ENCODE measurements at regions not wholly inside any gene's neighbourhood (a gene's known extent, or its start where the extent isn't known, plus 50 kb on each side); places are given as distances from the start of the nearest gene placed in this dataset.

GRCh38 chr16:5850632-5851392 is 753.2 kb upstream of the EEF2KMT start:
- no peak for DNase-seq (ENCODE audit: low spot score)

- DNase-seq (ENCODE audit: low spot score) = no peak
Observed at GRCh38 chr16:5845046-5845445, 747.5 kb upstream of the EEF2KMT start.

GRCh38 chr16:5841974-5842373 is 744.4 kb upstream of the EEF2KMT start:
- no peak for DNase-seq (ENCODE audit: low spot score)

DNA sequence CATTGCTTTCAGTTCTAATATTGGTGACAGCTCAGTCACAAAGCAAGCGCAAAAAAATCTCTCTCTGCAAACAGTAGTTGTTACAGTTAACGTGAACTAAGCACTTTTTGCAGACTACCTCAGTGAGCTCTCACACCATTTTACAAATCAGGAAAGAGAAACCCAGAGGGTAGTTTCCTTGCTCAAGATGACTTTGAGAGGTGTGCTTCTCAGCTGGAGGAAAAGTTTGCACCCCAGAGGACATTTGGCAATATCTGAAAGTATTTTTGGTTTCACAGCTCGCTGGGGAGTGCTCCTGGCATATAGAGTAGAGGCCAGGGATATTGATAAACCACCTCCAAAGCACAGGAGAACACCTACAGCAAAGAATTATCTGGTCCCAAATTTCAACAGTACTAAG is 741.1 kb upstream of the EEF2KMT start:
- DNase-seq (ENCODE audit: low spot score) = no peak

DNA sequence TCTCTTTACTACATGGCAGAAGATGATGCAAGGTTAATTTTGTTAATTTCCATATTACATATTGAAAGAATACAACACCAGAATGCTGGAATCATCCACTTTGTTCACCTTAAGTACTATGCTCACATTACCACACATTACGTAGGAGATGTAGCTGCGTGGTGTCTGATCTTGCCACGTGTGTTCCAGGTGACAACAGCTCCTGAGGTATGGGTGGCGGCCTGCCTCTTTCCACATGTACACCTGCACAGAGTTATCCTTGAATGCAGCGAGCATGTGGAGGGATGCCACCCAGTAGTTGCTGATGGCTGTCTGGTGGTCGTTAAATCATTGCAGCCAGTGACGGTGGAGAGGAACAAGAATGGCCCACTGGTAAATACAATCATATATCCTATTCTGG is 740.5 kb upstream of the EEF2KMT start:
- DNase-seq (ENCODE audit: low spot score) = no peak

DNA sequence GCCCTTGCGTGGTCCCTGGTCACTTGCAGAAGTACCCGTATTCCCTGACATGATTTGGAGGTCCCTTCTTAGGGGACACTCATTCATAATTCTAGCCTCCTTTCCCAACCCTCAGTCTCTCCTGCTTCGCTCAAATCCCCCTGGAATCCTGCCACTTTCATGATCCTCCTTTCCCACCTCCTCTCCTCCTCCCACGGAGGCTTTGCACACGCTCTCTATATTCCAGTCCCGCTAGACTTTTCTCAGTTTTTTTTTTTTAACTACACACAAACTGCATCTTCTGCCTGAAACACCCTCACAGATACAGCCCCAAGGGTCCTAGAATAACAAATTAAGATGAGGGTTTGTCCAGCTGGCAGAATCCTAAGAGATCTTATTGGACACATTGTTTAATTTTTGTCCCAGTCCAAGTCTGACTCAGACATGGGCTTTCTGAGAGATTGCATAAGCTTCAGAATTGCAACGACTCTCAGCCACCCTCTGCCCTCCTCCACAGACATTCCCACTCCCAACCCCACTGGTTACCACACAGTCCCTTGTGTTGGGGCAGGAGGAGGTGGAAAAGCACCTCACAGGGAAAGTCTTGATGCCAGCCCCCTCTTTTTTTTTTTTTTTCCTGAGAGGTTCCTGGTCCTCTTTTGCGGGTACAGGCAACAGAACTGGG is 739.5 kb upstream of the EEF2KMT start:
- no peak for DNase-seq (ENCODE audit: low spot score)

DNA sequence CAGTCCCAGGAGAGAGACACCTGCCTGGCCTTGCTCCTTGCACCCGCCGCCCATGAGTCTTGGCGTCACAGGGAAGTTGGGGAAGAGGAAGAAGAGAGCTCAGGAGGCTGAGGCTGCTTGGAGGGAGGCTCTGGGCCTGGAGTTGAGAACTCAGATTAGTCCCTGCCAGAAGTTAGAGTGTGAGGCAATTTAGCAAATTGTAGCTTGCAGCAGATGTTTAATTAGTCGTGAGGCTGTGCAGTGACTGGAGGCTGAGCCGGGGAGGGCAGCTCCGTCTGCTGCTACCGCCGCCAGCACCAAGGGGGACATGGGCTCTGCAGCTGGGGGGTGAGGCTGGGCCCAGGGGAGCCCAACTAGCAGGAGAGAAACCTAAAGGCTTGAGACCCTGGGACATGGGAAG is 738.3 kb upstream of the EEF2KMT start:
- no peak for DNase-seq (ENCODE audit: low spot score)

DNA sequence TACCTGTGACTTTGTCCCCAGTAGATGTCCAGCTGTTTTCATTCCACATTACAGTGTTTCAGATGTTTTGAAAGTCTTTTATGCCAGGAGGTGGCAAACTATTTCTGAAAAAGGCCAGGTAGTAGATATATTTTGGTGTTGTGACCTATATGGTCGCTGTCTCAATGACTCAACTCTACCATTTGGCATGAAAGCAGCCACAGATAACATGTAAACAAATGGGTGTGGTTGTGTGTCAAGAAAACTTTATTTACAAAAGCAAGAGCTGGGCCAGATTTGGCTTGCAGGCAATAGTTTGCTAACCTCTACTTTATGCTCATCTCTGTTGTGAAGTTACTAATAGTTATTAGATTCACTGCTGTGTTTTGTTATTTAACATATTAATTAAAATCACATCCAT is 728.7 kb upstream of the EEF2KMT start:
- DNase-seq (ENCODE audit: low spot score) = no peak

DNA sequence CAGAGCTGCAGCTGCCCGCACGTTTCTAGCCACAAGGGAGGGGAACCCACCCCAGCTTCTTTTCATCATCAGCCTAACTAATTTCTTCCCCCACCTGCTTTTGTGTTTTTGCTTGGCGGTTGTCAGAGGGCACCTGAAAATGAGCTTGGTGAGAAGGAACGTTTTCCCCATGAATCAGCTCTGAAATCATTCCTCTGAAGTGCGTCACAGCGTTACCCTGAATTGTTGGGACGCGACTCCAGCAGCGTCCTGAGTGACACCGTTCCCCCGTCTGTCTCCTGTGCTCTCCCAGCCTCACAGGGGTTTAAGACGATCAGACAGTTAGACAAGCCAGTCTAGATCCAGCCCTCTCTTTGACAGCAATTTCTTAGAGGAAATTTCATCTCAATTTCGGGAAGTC is 722.9 kb upstream of the EEF2KMT start:
- no peak for DNase-seq (ENCODE audit: low spot score)

DNA sequence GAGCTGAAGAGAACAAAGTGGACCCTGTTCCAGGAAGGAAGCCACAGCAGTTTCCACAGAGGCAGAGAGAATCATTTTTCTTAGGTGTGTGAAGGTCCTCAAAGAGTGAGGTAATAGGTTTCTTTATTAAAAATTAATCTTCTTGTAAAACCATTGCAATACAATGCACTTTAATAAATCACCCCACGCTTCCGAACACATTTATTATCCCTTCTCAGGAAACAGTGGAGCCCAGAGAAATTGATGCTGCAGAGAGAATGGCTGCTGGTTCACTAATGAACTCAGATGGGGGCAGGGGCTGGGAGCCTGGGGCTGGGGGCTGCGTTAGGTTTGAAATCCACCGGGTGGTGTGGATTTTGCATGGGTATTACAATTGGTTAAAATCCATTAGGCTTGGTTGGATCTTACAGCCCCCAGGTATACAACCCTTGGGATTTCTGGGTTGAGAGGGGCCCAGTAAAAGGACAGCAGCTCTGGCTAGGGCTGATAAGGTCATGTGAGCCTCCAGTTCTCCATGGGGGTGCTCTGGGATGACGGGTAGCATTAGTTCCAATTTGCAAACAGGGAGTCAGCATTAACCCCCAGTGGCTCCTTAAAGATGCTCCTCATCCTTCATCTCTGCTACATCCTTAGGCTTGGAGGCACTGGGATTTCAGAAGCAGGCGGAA is 718.1 kb upstream of the EEF2KMT start:
- no peak for DNase-seq (ENCODE audit: low spot score)

DNA sequence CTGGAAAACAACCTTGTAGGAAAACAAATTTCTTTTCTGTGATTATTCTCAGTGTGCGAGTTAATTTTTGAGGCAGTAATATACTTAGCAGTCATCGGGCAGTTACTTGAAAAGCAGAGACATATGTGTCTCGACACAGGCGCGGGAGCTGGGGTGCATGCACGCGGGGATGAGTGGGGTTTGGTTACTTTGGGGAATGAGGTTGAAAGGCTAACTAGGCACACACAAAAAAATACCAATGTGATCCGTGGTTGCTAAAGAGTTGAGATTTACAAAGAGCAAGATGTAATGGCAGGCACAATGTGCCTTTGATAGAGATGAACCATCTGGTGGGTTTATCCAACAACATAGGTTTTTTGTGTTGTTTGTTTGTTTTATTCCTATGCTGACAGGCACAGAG is 703.8 kb upstream of the EEF2KMT start:
- no peak for DNase-seq (ENCODE audit: low spot score)

DNA sequence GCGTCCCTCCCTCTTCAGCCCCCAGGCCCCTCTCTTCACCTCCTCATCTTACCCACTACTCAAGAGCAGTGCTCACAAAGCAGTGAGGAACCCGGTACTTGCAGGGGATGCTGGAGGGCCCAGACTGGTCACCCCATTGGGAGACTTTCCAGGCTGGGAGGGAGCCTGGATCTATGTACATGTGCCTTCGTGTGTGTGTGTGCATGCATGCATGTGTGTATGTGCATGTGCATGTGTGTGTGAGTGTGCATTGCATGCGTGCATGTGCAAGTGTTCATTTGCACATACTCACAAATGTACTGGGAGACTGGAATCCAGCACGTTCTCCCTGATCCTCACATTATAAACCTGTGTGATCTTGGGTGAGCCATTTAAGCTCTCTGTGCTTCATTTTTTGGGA is 696.0 kb upstream of the EEF2KMT start:
- DNase-seq (ENCODE audit: low spot score) = no peak

GRCh38 chr16:5791011-5791657 is 693.5 kb upstream of the EEF2KMT start:
- no peak for DNase-seq (ENCODE audit: low spot score)

GRCh38 chr16:5790512-5790911 is 692.9 kb upstream of the EEF2KMT start:
- no peak for DNase-seq (ENCODE audit: low spot score)

DNA sequence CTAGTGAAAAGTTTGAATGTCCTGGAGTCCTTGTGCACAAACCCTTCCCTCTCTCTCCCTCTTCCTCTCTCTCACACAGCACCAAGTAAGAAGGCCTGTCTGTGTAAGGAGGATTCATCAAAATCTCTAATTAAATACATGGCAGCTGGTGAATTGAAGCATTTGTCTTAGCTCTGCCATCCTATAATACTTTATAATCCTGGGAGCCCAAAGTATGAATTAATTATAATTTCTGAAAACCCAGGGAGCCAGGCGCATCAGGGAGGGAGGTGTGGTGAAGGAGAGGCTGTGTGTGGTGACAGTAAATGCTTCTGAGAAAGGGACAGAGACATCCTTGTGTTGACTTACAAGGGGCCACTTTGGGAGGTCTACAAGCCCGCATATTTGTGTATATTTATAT is 691.4 kb upstream of the EEF2KMT start:
- DNase-seq (ENCODE audit: low spot score) = no peak

DNA sequence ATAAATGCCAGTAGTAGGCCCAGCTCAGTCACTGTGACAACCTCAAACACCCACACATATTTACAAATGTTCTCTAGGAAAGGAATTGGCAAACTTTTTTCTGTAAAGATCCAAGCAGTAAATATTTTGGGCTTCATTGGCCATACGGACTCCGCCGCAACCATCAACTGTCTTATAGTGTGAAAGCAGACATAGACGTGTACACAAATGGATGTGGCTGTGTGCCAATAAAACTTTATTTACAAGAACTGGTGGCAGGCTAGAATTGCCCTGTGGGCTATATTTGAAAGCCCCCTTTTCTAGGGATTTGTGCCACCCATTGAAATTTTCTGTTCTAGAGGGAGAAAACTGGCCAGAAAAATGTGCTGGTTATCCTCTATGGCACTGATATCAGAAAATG is 683.8 kb upstream of the EEF2KMT start:
- no peak for DNase-seq (ENCODE audit: low spot score)

- DNase-seq (ENCODE audit: low spot score) = no peak
Observed at GRCh38 chr16:5776876-5777275, 679.3 kb upstream of the EEF2KMT start.

GRCh38 chr16:5775916-5776315 is 678.3 kb upstream of the EEF2KMT start:
- no peak for DNase-seq (ENCODE audit: low spot score)

GRCh38 chr16:5770118-5770517 is 672.5 kb upstream of the EEF2KMT start:
- no peak for DNase-seq (ENCODE audit: low spot score)

GRCh38 chr16:5769513-5769912 is 671.9 kb upstream of the EEF2KMT start:
- no peak for DNase-seq (ENCODE audit: low spot score)

DNA sequence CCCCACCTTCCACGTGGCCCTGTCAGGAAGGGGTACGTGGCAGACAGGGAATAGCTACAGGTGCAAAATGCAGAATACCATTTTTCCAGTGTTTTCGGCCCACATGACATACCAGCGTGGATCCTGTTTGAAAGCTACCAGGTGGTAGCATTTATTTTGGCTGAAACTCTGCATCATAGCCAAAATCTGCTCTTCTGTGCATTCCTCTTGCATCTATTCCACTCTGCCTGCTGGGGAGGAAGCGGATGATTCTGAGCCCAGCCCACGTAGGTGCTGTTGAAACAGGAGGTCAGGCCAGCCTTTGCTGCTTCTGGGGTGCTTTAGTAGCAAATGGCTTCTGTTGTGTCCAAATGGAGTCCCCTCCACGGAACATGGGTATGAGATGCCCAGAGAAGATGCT is 670.9 kb upstream of the EEF2KMT start:
- no peak for DNase-seq (ENCODE audit: low spot score)

DNA sequence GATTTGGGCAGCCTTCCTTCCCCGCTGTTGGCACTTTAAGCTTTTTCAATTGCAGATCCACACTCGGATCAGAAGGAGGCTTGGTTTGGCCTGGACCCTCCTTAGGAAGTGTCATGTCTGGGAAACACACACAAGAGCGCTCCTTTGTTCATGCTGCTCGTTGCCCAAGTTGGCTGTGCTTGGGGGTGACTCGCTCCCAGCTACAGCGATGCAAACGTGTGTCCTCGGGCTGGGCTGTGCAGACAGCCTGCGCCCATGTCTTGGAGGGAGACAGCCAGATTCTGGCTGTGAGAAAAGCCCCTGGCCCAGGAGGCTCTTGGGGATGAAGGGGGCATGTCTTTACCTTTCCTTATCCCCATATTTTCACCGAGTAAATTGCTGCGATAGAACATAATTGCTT is 665.6 kb upstream of the EEF2KMT start:
- DNase-seq (ENCODE audit: low spot score) = no peak

- DNase-seq (ENCODE audit: low spot score) = no peak
Observed at GRCh38 chr16:5762362-5762761, 664.8 kb upstream of the EEF2KMT start.

Data from left forelimb (tissue), 1 donor.